GM12874 (cell line): ENCODE measurements at regions not wholly inside any gene's neighbourhood (a gene's known extent, or its start where the extent isn't known, plus 50 kb on each side); places are given as distances from the start of the nearest gene placed in this dataset.

Source experiments
- CTCF ChIP-seq: IDR thresholded peaks from 2 replicates; pipeline ENCODE4 v1.5.1; 2011; ENCODE audit warnings: low read depth, mild to moderate bottlenecking, control low read depth, low read length, moderate library complexity; ENCODE audit not compliant: insufficient read depth

GRCh38 chr6:103534814-103535213, 1324.9 kb downstream of the HACE1 start:
- no peak for TF ChIP-seq CTCF

- TF ChIP-seq CTCF = no peak
These were observed 1325.6 kb downstream of the HACE1 start for GRCh38 chr6:103534095-103534494.

GRCh38 chr6:103522045-103522444, 1337.7 kb downstream of the HACE1 start:
- TF ChIP-seq CTCF = no peak

GRCh38 chr6:103516336-103516735, 1343.4 kb downstream of the HACE1 start:
- no peak for TF ChIP-seq CTCF

- no peak for TF ChIP-seq CTCF
These were observed 1352.7 kb downstream of the HACE1 start for GRCh38 chr6:103507052-103507451.

GRCh38 chr6:103505155-103505518, 1354.6 kb downstream of the HACE1 start:
- no peak for TF ChIP-seq CTCF

- TF ChIP-seq CTCF = no peak
These were observed 1355.1 kb downstream of the HACE1 start for GRCh38 chr6:103504501-103505154.
